ENCODE measurements at regions not wholly inside any gene's neighbourhood (a gene's known extent, or its start where the extent isn't known, plus 50 kb on each side); places are given as distances from the start of the nearest gene placed in this dataset.
A peak's percentile ranks its signal among the peaks of the same experiment; 100 is the strongest.

GRCh38 chr11:105245781-105246315, 106.3 kb upstream of the CARD18 start:
- Histone ChIP-seq H3K27me3 (ENCODE audit: control insufficient read depth in 3 of 3, insufficient read depth in 3 of 3, low read length in 3 of 3) (no peaks in the 10 kb centered on the region), H3K36me3 (ENCODE audit: control insufficient read depth in 3 of 3, insufficient read depth in 2 of 3, low read depth in 1 of 3, low read length in 3 of 3) (no peaks in the 10 kb centered on the region), H3K27ac (ENCODE audit: low read depth in 1 of 3, low read length in 2 of 3) (no peak overlapping the region), H3K4me3 (ENCODE audit: low read depth in 1 of 3, low read length in 3 of 3) (no peak overlapping the region), H3K9me3 (ENCODE audit: control insufficient read depth in 2 of 2, insufficient read depth in 1 of 2, low read depth in 1 of 2, low read length in 1 of 2) (no peaks in the 10 kb centered on the region), H3K4me1 (ENCODE audit: control insufficient read depth in 3 of 3, insufficient read depth in 2 of 3, low read depth in 1 of 3, low read length in 2 of 3) (no peaks in the 10 kb centered on the region)
- no peak for DNase-seq
- no peak for FAIRE-seq
- 87 to 89% (median 87%) methylated on average over 3 of the region's 3 CpGs for WGBS, 3 donors

GRCh38 chr11:105244160-105244825, 104.7 kb upstream of the CARD18 start:
- Histone ChIP-seq H3K4me3 (ENCODE audit: low read depth in 1 of 3, low read length in 3 of 3) (no peak overlapping the region), H3K36me3 (ENCODE audit: control insufficient read depth in 3 of 3, insufficient read depth in 2 of 3, low read depth in 1 of 3, low read length in 3 of 3) (no peaks in the 10 kb centered on the region), H3K27ac (ENCODE audit: low read depth in 1 of 3, low read length in 2 of 3) (no peak overlapping the region), H3K4me1 (ENCODE audit: control insufficient read depth in 3 of 3, insufficient read depth in 2 of 3, low read depth in 1 of 3, low read length in 2 of 3) (no peaks in the 10 kb centered on the region), H3K27me3 (ENCODE audit: control insufficient read depth in 3 of 3, insufficient read depth in 3 of 3, low read length in 3 of 3) (no peaks in the 10 kb centered on the region), H3K9me3 (ENCODE audit: control insufficient read depth in 2 of 2, insufficient read depth in 1 of 2, low read depth in 1 of 2, low read length in 1 of 2) (no peaks in the 10 kb centered on the region)
- DNase-seq: no peak
- 56 to 89% (median 77%) methylated on average over 4 of the region's 4 CpGs for WGBS, 3 donors
- no peak for FAIRE-seq

GRCh38 chr11:105241136-105241535, 101.6 kb upstream of the CARD18 start:
- H3K9me3 ChIP-seq (ENCODE audit: control insufficient read depth in 2 of 2, insufficient read depth in 1 of 2, low read depth in 1 of 2, low read length in 1 of 2): no peaks in the 10 kb centered on the region
- H3K4me3 ChIP-seq (ENCODE audit: low read depth in 1 of 3, low read length in 3 of 3): no peak overlapping the region
- DNase-seq: no peak
- no peak overlapping the region for H3K27ac ChIP-seq (ENCODE audit: low read depth in 1 of 3, low read length in 2 of 3)
- FAIRE-seq: no peak
- no peaks in the 10 kb centered on the region for H3K4me1 ChIP-seq (ENCODE audit: control insufficient read depth in 3 of 3, insufficient read depth in 2 of 3, low read depth in 1 of 3, low read length in 2 of 3)
- no peaks in the 10 kb centered on the region for H3K36me3 ChIP-seq (ENCODE audit: control insufficient read depth in 3 of 3, insufficient read depth in 2 of 3, low read depth in 1 of 3, low read length in 3 of 3)
- H3K27me3 ChIP-seq (ENCODE audit: control insufficient read depth in 3 of 3, insufficient read depth in 3 of 3, low read length in 3 of 3): no peaks in the 10 kb centered on the region
- WGBS, 3 donors: 89 to 100% (median 91%) methylated on average over 1 of the region's 1 CpG

- Histone ChIP-seq H3K27me3 (ENCODE audit: control insufficient read depth in 3 of 3, insufficient read depth in 3 of 3, low read length in 3 of 3) (no peaks in the 10 kb centered on the region), H3K9me3 (ENCODE audit: control insufficient read depth in 2 of 2, insufficient read depth in 1 of 2, low read depth in 1 of 2, low read length in 1 of 2) (no peaks in the 10 kb centered on the region), H3K36me3 (ENCODE audit: control insufficient read depth in 3 of 3, insufficient read depth in 2 of 3, low read depth in 1 of 3, low read length in 3 of 3) (no peaks in the 10 kb centered on the region), H3K4me1 (ENCODE audit: control insufficient read depth in 3 of 3, insufficient read depth in 2 of 3, low read depth in 1 of 3, low read length in 2 of 3) (no peaks in the 10 kb centered on the region), H3K27ac (ENCODE audit: low read depth in 1 of 3, low read length in 2 of 3) (no peak overlapping the region), H3K4me3 (ENCODE audit: low read depth in 1 of 3, low read length in 3 of 3) (no peak overlapping the region)
- DNase-seq (no peak), FAIRE-seq (no peak)
- WGBS, 3 donors: 48 to 86% (median 86%) methylated on average over 2 of the region's 2 CpGs
These were observed 97.1 kb upstream of the CARD18 start for GRCh38 chr11:105236664-105237063.

- Histone ChIP-seq H3K27me3 (ENCODE audit: control insufficient read depth in 3 of 3, insufficient read depth in 3 of 3, low read length in 3 of 3) (no peaks in the 10 kb centered on the region), H3K9me3 (ENCODE audit: control insufficient read depth in 2 of 2, insufficient read depth in 1 of 2, low read depth in 1 of 2, low read length in 1 of 2) (no peaks in the 10 kb centered on the region), H3K27ac (ENCODE audit: low read depth in 1 of 3, low read length in 2 of 3) (no peak overlapping the region), H3K4me1 (ENCODE audit: control insufficient read depth in 3 of 3, insufficient read depth in 2 of 3, low read depth in 1 of 3, low read length in 2 of 3) (no peaks in the 10 kb centered on the region), H3K36me3 (ENCODE audit: control insufficient read depth in 3 of 3, insufficient read depth in 2 of 3, low read depth in 1 of 3, low read length in 3 of 3) (no peaks in the 10 kb centered on the region), H3K4me3 (ENCODE audit: low read depth in 1 of 3, low read length in 3 of 3) (no peak overlapping the region)
- no peak for DNase-seq
- 79 to 88% (median 83%) methylated on average over 1 of the region's 1 CpG for WGBS, 3 donors
- FAIRE-seq: no peak
These were observed 93.7 kb upstream of the CARD18 start for GRCh38 chr11:105233285-105233684.

GRCh38 chr11:105232021-105232420, 92.5 kb upstream of the CARD18 start:
- no peaks in the 10 kb centered on the region for H3K27me3 ChIP-seq (ENCODE audit: control insufficient read depth in 3 of 3, insufficient read depth in 3 of 3, low read length in 3 of 3)
- H3K27ac ChIP-seq (ENCODE audit: low read depth in 1 of 3, low read length in 2 of 3): no peak overlapping the region
- no peak for DNase-seq
- no peaks in the 10 kb centered on the region for H3K9me3 ChIP-seq (ENCODE audit: control insufficient read depth in 2 of 2, insufficient read depth in 1 of 2, low read depth in 1 of 2, low read length in 1 of 2)
- no peak overlapping the region for H3K4me3 ChIP-seq (ENCODE audit: low read depth in 1 of 3, low read length in 3 of 3)
- peaks cover 0 to 5% (median 0%) of the 10 kb centered on the region in 3 donors for H3K4me1 ChIP-seq (ENCODE audit: control insufficient read depth in 3 of 3, insufficient read depth in 2 of 3, low read depth in 1 of 3, low read length in 2 of 3)
- no peaks in the 10 kb centered on the region for H3K36me3 ChIP-seq (ENCODE audit: control insufficient read depth in 3 of 3, insufficient read depth in 2 of 3, low read depth in 1 of 3, low read length in 3 of 3)
- WGBS, 3 donors: 79 to 92% (median 85%) methylated on average over 1 of the region's 1 CpG
- FAIRE-seq: no peak

GRCh38 chr11:105230586-105230985, 91.0 kb upstream of the CARD18 start:
- Histone ChIP-seq H3K36me3 (ENCODE audit: control insufficient read depth in 3 of 3, insufficient read depth in 2 of 3, low read depth in 1 of 3, low read length in 3 of 3) (no peaks in the 10 kb centered on the region), H3K9me3 (ENCODE audit: control insufficient read depth in 2 of 2, insufficient read depth in 1 of 2, low read depth in 1 of 2, low read length in 1 of 2) (no peaks in the 10 kb centered on the region), H3K27me3 (ENCODE audit: control insufficient read depth in 3 of 3, insufficient read depth in 3 of 3, low read length in 3 of 3) (no peaks in the 10 kb centered on the region), H3K4me3 (ENCODE audit: low read depth in 1 of 3, low read length in 3 of 3) (no peak overlapping the region), H3K27ac (ENCODE audit: low read depth in 1 of 3, low read length in 2 of 3) (no peak overlapping the region), H3K4me1 (ENCODE audit: control insufficient read depth in 3 of 3, insufficient read depth in 2 of 3, low read depth in 1 of 3, low read length in 2 of 3) (peaks cover 0 to 6% (median 0%) of the 10 kb centered on the region in 3 donors)
- peak; percentile 10 to 57 for DNase-seq
- 10 to 37% (median 13%) methylated on average over 1 of the region's 1 CpG for WGBS, 3 donors
- FAIRE-seq: no peak

- 63 to 89% (median 84%) methylated on average over 2 of the region's 2 CpGs for WGBS, 3 donors
- no peak overlapping the region for H3K4me3 ChIP-seq (ENCODE audit: low read depth in 1 of 3, low read length in 3 of 3)
- FAIRE-seq (no peak), DNase-seq (no peak)
- no peaks in the 10 kb centered on the region for H3K36me3 ChIP-seq (ENCODE audit: control insufficient read depth in 3 of 3, insufficient read depth in 2 of 3, low read depth in 1 of 3, low read length in 3 of 3)
- H3K4me1 ChIP-seq (ENCODE audit: control insufficient read depth in 3 of 3, insufficient read depth in 2 of 3, low read depth in 1 of 3, low read length in 2 of 3): peaks cover 0 to 6% (median 0%) of the 10 kb centered on the region in 3 donors
- H3K9me3 ChIP-seq (ENCODE audit: control insufficient read depth in 2 of 2, insufficient read depth in 1 of 2, low read depth in 1 of 2, low read length in 1 of 2): no peaks in the 10 kb centered on the region
- H3K27ac ChIP-seq (ENCODE audit: low read depth in 1 of 3, low read length in 2 of 3): no peak overlapping the region
- no peaks in the 10 kb centered on the region for H3K27me3 ChIP-seq (ENCODE audit: control insufficient read depth in 3 of 3, insufficient read depth in 3 of 3, low read length in 3 of 3)
These were observed 90.2 kb upstream of the CARD18 start for GRCh38 chr11:105229761-105230160.

GRCh38 chr11:105229257-105229656, 89.7 kb upstream of the CARD18 start:
- Histone ChIP-seq H3K4me1 (ENCODE audit: control insufficient read depth in 3 of 3, insufficient read depth in 2 of 3, low read depth in 1 of 3, low read length in 2 of 3) (peaks cover 0 to 6% (median 0%) of the 10 kb centered on the region in 3 donors), H3K9me3 (ENCODE audit: control insufficient read depth in 2 of 2, insufficient read depth in 1 of 2, low read depth in 1 of 2, low read length in 1 of 2) (no peaks in the 10 kb centered on the region), H3K4me3 (ENCODE audit: low read depth in 1 of 3, low read length in 3 of 3) (no peak overlapping the region), H3K27ac (ENCODE audit: low read depth in 1 of 3, low read length in 2 of 3) (no peak overlapping the region), H3K27me3 (ENCODE audit: control insufficient read depth in 3 of 3, insufficient read depth in 3 of 3, low read length in 3 of 3) (no peaks in the 10 kb centered on the region), H3K36me3 (ENCODE audit: control insufficient read depth in 3 of 3, insufficient read depth in 2 of 3, low read depth in 1 of 3, low read length in 3 of 3) (no peaks in the 10 kb centered on the region)
- 76 to 88% (median 84%) methylated on average over 2 of the region's 2 CpGs for WGBS, 3 donors
- FAIRE-seq (no peak), DNase-seq (no peak)
